ENCODE measurements at regions not wholly inside any gene's neighbourhood (a gene's known extent, or its start where the extent isn't known, plus 50 kb on each side); places are given as distances from the start of the nearest gene placed in this dataset.

DNA sequence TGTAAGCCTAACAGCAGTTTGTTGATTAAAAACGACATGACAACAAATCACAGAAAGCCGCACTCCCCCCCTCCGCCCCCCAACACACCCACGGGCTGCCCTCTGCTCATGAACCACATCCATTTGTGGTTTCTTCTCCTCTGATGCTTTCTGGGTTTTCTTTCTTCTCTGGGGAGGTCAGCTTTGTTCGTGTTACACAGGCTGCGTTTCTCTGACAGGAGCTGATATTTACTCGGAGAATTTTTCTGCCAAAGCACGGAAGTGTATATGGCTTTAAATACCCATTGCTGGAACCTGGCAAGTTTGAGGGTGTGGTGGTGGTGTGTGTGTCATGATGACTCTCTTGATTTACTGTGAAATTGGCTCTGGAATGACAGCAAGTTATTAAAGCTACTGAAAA, 883.7 kb upstream of the TMEM132C start:
- WGBS, 5 donors, result 46 to 53% (median 48%) methylated on average over 8 of the region's 8 CpGs
- intact Hi-C loops (cut with DNase I; ENCODE audit: low total_unique reads), result no loop called here

GRCh38 chr12:127386723-127387122, 880.2 kb upstream of the TMEM132C start:
- H3K4me3 ChIP-seq, result no peak overlapping the region
- no peaks in the 10 kb centered on the region for H3K9me3 ChIP-seq
- TF ChIP-seq POLR2A (IDR thresholded peaks at IDR 0.05), result no peak
- TF ChIP-seq, protein P1, sequence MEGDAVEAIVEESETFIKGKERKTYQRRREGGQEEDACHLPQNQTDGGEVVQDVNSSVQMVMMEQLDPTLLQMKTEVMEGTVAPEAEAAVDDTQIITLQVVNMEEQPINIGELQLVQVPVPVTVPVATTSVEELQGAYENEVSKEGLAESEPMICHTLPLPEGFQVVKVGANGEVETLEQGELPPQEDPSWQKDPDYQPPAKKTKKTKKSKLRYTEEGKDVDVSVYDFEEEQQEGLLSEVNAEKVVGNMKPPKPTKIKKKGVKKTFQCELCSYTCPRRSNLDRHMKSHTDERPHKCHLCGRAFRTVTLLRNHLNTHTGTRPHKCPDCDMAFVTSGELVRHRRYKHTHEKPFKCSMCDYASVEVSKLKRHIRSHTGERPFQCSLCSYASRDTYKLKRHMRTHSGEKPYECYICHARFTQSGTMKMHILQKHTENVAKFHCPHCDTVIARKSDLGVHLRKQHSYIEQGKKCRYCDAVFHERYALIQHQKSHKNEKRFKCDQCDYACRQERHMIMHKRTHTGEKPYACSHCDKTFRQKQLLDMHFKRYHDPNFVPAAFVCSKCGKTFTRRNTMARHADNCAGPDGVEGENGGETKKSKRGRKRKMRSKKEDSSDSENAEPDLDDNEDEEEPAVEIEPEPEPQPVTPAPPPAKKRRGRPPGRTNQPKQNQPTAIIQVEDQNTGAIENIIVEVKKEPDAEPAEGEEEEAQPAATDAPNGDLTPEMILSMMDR (IDR thresholded peaks at IDR 0.05), result no peak
- TF ChIP-seq POLR2AphosphoS5 (IDR thresholded peaks at IDR 0.05), result no peak
- TF ChIP-seq EP300 (IDR thresholded peaks at IDR 0.05), result no peak
- peaks cover 0 to 30% (median 0%) of the 10 kb centered on the region in 3 donors for H3K27me3 ChIP-seq
- intact Hi-C loops (cut with DNase I; ENCODE audit: low total_unique reads), result loop anchor here (5.0 kb wide), 1 partner anchor 279 kb away; no protein-coding TSS in a partner anchor
- H3K4me1 ChIP-seq, result no peaks in the 10 kb centered on the region
- 71 to 87% (median 78%) methylated on average over 5 of the region's 5 CpGs for WGBS, 5 donors
- DNase-seq, result no peak
- H3K27ac ChIP-seq, result no peak overlapping the region
- H3K36me3 ChIP-seq, result no peaks in the 10 kb centered on the region

More for the DNA sequence above, 883.7 kb upstream of the TMEM132C start:
- Histone ChIP-seq H3K36me3 (no peaks in the 10 kb centered on the region), H3K4me1 (peaks cover 0 to 8% (median 3%) of the 10 kb centered on the region in 4 donors), H3K27ac (no peak overlapping the region), H3K9me3 (no peaks in the 10 kb centered on the region), H3K27me3 (peaks cover 0 to 20% (median 0%) of the 10 kb centered on the region in 3 donors), H3K4me3 (no peak overlapping the region)
- TF ChIP-seq POLR2A (IDR thresholded peaks at IDR 0.05) (no peak), POLR2AphosphoS5 (IDR thresholded peaks at IDR 0.05) (no peak), EP300 (IDR thresholded peaks at IDR 0.05) (no peak)
- TF ChIP-seq, protein P1 (IDR thresholded peaks at IDR 0.05), result no peak
- no peak for DNase-seq

DNA sequence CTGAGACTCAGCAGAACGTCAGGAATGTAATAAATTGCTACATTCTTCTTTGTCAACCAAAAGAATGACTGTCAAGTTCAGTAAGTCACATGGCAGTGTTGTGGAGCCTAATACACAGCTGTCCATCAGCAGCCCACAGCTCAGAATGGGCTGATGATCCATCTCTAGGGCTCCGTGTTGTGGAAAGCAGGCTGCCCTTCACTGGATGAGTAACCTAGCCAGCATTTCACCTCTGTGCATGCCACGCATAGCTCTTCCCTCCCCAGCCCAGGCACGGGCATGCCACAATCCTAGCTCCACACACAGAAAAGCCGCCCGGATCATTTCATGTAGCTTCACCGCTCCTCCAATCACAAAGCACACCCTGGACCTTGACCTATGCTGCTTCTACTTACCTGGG, 878.0 kb upstream of the TMEM132C start:
- H3K9me3 ChIP-seq, result no peaks in the 10 kb centered on the region
- peaks cover 0 to 34% (median 0%) of the 10 kb centered on the region in 3 donors for H3K27me3 ChIP-seq
- no peak overlapping the region for H3K27ac ChIP-seq
- 67 to 76% (median 75%) methylated on average over 7 of the region's 7 CpGs for WGBS, 5 donors
- no peak for TF ChIP-seq EP300 (IDR thresholded peaks at IDR 0.05)
- H3K4me3 ChIP-seq, result no peak overlapping the region
- intact Hi-C loops (cut with DNase I; ENCODE audit: low total_unique reads), result loop anchor here (5.0 kb wide), 1 partner anchor 282 kb away; no protein-coding TSS in a partner anchor
- no peaks in the 10 kb centered on the region for H3K4me1 ChIP-seq
- H3K36me3 ChIP-seq, result no peaks in the 10 kb centered on the region
- DNase-seq, result no peak

- Histone ChIP-seq H3K9me3 (no peaks in the 10 kb centered on the region), H3K27ac (no peak overlapping the region), H3K36me3 (no peaks in the 10 kb centered on the region), H3K4me1 (no peaks in the 10 kb centered on the region), H3K4me3 (no peak overlapping the region), H3K27me3 (peaks cover 0 to 34% (median 0%) of the 10 kb centered on the region in 3 donors)
- intact Hi-C loops (cut with DNase I; ENCODE audit: low total_unique reads), result loop anchor here (5.0 kb wide), 1 partner anchor 283 kb away; no protein-coding TSS in a partner anchor
- TF ChIP-seq POLR2A (IDR thresholded peaks at IDR 0.05) (no peak), EP300 (IDR thresholded peaks at IDR 0.05) (no peak), POLR2AphosphoS5 (IDR thresholded peaks at IDR 0.05) (no peak)
- TF ChIP-seq, protein P1 (IDR thresholded peaks at IDR 0.05), result no peak
- 5 to 15% (median 7%) methylated on average over 2 of the region's 2 CpGs for WGBS, 5 donors
- DNase-seq, result peak in 1 of 2 donors; percentile 68
Measured at GRCh38 chr12:127389923-127390322, 877.0 kb upstream of the TMEM132C start.

DNA sequence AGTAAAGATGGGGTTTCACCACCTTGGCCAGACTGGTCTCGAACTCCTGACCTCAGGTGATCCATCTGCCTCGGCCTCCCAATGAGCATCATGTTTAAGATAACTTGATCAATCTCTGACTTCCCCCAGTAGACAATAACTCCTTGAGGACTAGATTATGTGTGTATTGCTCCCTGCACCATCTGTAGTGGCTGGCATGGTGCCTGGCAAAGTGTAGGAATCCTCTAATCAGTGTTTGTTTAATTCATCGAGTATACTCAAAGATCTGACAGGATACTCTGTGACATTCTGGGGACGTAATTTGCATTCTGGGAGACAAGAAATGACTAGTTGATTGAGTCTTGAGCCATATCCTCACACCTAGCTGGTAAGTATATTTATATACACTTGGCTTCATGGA, 873.5 kb upstream of the TMEM132C start:
- H3K27ac ChIP-seq, result no peak overlapping the region
- TF ChIP-seq, protein P1 (IDR thresholded peaks at IDR 0.05), result no peak
- TF ChIP-seq POLR2A (IDR thresholded peaks at IDR 0.05) (no peak), POLR2AphosphoS5 (IDR thresholded peaks at IDR 0.05) (no peak), EP300 (IDR thresholded peaks at IDR 0.05) (no peak)
- H3K27me3 ChIP-seq, result peaks cover 0 to 23% (median 0%) of the 10 kb centered on the region in 3 donors
- intact Hi-C loops (cut with DNase I; ENCODE audit: low total_unique reads), result no loop called here
- no peaks in the 10 kb centered on the region for H3K36me3 ChIP-seq
- H3K4me1 ChIP-seq, result no peaks in the 10 kb centered on the region
- H3K4me3 ChIP-seq, result no peak overlapping the region
- WGBS, 5 donors, result 44 to 70% (median 57%) methylated on average over 4 of the region's 4 CpGs
- H3K9me3 ChIP-seq, result no peaks in the 10 kb centered on the region
- DNase-seq, result no peak

Measured in stomach (tissue), 8 donors.